Peyer's patch (tissue), 4 donors: ENCODE measurements at regions not wholly inside any gene's neighbourhood (a gene's known extent, or its start where the extent isn't known, plus 50 kb on each side); places are given as distances from the start of the nearest gene placed in this dataset.
A peak's percentile ranks its signal among the peaks of the same experiment; 100 is the strongest.
"Not testable (repeated sequence)": the region's sequence is repeated elsewhere in the genome, so short reads cannot be mapped to it uniquely, and the experiment has no call there.

Experiments
- DNase-seq, 3 donors: peaks; one replicate each; pipeline ENCODE4 v3.0.0-alpha.2; 2017 to 2019
- H3K27ac ChIP-seq, 4 donors: fragments of 200-600 bp; sonication (generic); one replicate each; pipeline ENCODE4 v1.5.1; 2016 to 2019
- H3K27me3 ChIP-seq, 2 donors: fragments of 200-600 bp; sonication (generic); one replicate each; pipeline ENCODE4 v1.5.1; 2019
- H3K36me3 ChIP-seq, 3 donors: fragments of 200-600 bp; sonication (generic); one replicate each; pipeline ENCODE4 v1.5.1; 2016 to 2019
- H3K4me1 ChIP-seq, 4 donors: fragments of 200-600 bp; sonication (generic); one replicate each; pipeline ENCODE4 v1.5.1; 2016 to 2019
- H3K4me3 ChIP-seq, 4 donors: fragments of 200-600 bp; sonication (generic); 1 replicate in 3 of 4; 2 replicates in 1 of 4; pipeline ENCODE4 v1.5.1; 2016 to 2019; ENCODE audit warnings: mild to moderate bottlenecking in 1 of 4
- H3K9me3 ChIP-seq, 4 donors: fragments of 200-600 bp; sonication (generic); one replicate each; pipeline ENCODE4 v1.5.1; 2016 to 2019; ENCODE audit warnings: mild to moderate bottlenecking in 1 of 4
- POLR2A ChIP-seq, 2 donors: fragments of 450-650 bp; IDR thresholded peaks; one replicate each; pipeline ENCODE4 v1.5.1; 2017; ENCODE audit warnings: antibody characterized with exemption in 2 of 2, mild to moderate bottlenecking in 2 of 2, moderate library complexity in 2 of 2
- TF ChIP-seq, protein P1 (sequence below), 6 experiments: fragments of 450-650 bp in 4 of 6; fragments of 200-600 bp in 2 of 6; sonication (generic) in 1 of 6; IDR thresholded peaks; one replicate each; pipeline ENCODE4 v1.5.1; 2017 to 2019; ENCODE audit warnings: antibody characterized with exemption in 6 of 6, mild to moderate bottlenecking in 3 of 6, moderate library complexity in 1 of 6

- Histone ChIP-seq H3K4me3 (no peak overlapping the region), H3K9me3 (no peaks in the 10 kb centered on the region), H3K36me3 (no peaks in the 10 kb centered on the region), H3K4me1 (no peaks in the 10 kb centered on the region), H3K27ac (no peak overlapping the region), H3K27me3 (no peaks in the 10 kb centered on the region)
- no peak for TF ChIP-seq POLR2A (IDR thresholded peaks at IDR 0.05)
- TF ChIP-seq, protein P1, sequence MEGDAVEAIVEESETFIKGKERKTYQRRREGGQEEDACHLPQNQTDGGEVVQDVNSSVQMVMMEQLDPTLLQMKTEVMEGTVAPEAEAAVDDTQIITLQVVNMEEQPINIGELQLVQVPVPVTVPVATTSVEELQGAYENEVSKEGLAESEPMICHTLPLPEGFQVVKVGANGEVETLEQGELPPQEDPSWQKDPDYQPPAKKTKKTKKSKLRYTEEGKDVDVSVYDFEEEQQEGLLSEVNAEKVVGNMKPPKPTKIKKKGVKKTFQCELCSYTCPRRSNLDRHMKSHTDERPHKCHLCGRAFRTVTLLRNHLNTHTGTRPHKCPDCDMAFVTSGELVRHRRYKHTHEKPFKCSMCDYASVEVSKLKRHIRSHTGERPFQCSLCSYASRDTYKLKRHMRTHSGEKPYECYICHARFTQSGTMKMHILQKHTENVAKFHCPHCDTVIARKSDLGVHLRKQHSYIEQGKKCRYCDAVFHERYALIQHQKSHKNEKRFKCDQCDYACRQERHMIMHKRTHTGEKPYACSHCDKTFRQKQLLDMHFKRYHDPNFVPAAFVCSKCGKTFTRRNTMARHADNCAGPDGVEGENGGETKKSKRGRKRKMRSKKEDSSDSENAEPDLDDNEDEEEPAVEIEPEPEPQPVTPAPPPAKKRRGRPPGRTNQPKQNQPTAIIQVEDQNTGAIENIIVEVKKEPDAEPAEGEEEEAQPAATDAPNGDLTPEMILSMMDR (IDR thresholded peaks at IDR 0.05), result no peak
- no peak for DNase-seq
Measured at GRCh38 chr17:21772321-21772720, 80.0 kb downstream of the KCNJ18 start.

DNA sequence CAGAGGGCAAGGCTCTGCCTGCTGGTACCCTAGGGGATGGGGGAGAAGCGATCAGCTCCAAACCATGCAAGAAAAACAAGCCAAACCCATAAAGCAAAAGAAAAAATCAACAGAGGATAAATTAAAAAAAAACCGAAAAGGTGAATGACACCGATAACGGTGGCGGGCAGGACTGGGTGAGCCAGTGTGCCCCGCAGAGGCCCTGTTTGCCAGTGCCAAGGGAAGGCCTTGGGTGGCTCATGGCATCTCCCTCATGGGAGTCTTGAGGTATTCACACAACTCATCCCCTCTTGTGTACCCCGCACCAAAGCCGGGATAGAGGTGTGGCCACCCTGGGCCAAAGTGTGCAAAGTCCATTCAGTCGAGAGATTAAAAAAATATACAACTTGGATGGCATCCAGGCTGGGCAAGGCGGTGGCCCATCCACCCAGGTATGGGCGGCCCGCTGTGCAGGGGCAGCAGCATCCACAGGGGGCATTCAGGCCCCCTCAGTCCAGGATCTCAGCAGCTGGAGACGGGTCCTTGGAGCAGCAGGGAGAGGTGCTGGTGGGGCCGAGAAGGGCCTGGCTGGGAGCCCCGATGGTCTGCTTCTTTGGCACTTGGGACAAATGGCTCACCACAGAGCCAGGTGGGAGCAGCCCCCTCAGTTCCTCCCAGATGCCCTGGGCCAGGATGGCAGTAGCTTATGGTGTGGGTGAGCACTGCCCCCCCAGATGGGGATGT is 80.8 kb downstream of the KCNJ18 start:
- H3K27me3 ChIP-seq, H3K27ac ChIP-seq, H3K4me1 ChIP-seq, H3K36me3 ChIP-seq, DNase-seq, H3K4me3 ChIP-seq, H3K9me3 ChIP-seq: not testable (repeated sequence)

GRCh38 chr17:21774263-21774662 is 81.9 kb downstream of the KCNJ18 start:
- DNase-seq, result no peak
- no peak overlapping the region for H3K27ac ChIP-seq
- no peak for TF ChIP-seq POLR2A (IDR thresholded peaks at IDR 0.05)
- TF ChIP-seq, protein P1 (IDR thresholded peaks at IDR 0.05), result no peak
- H3K9me3 ChIP-seq, result no peaks in the 10 kb centered on the region
- no peak overlapping the region for H3K4me3 ChIP-seq
- H3K27me3 ChIP-seq, result no peaks in the 10 kb centered on the region
- H3K4me1 ChIP-seq, result no peaks in the 10 kb centered on the region
- no peaks in the 10 kb centered on the region for H3K36me3 ChIP-seq

DNA sequence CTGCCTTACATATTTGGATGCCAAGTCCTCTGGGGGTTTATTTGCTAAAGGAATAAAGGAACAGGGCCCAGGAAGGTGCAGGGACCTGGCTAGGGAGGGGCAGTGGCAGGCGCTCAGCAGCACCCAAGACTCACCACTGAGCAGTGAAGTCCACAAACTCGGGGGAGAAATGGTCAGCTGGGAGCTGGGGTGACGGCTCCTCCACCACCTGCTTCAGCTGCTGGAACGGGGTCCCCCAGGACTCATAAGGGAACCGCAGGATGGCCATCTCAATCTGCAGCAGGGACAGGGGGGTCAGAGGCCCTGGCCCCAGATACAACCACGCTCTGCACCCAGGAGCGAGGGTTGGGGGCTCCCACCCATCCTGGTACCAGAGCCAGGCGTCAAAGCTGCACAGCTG is 83.2 kb downstream of the KCNJ18 start:
- H3K4me1 ChIP-seq, H3K27me3 ChIP-seq, DNase-seq, H3K9me3 ChIP-seq, H3K4me3 ChIP-seq, H3K36me3 ChIP-seq, H3K27ac ChIP-seq: not testable (repeated sequence)

GRCh38 chr17:21776921-21777320 is 84.6 kb downstream of the KCNJ18 start:
- H3K9me3 ChIP-seq, H3K36me3 ChIP-seq, H3K4me1 ChIP-seq, H3K27ac ChIP-seq, DNase-seq, H3K27me3 ChIP-seq, H3K4me3 ChIP-seq: not testable (repeated sequence)

GRCh38 chr17:21778866-21779265 is 86.5 kb downstream of the KCNJ18 start:
- not testable (repeated sequence) for DNase-seq, H3K4me1 ChIP-seq

GRCh38 chr17:21780293-21780888 is 88.1 kb downstream of the KCNJ18 start:
- H3K27ac ChIP-seq, H3K4me1 ChIP-seq, DNase-seq, H3K27me3 ChIP-seq, H3K9me3 ChIP-seq, H3K4me3 ChIP-seq, H3K36me3 ChIP-seq: not testable (repeated sequence)

More at GRCh38 chr17:21778866-21779265, 86.5 kb downstream of the KCNJ18 start:
- H3K4me3 ChIP-seq, H3K36me3 ChIP-seq, H3K27me3 ChIP-seq, H3K9me3 ChIP-seq, H3K27ac ChIP-seq: not testable (repeated sequence)

GRCh38 chr17:21780919-21781665 is 88.8 kb downstream of the KCNJ18 start:
- not testable (repeated sequence) for H3K27ac ChIP-seq, H3K9me3 ChIP-seq, H3K4me1 ChIP-seq, H3K36me3 ChIP-seq, H3K4me3 ChIP-seq, H3K27me3 ChIP-seq
- DNase-seq, result peak in 1 of 3 donors; percentile 21

- DNase-seq, result not testable (repeated sequence)
Measured at GRCh38 chr17:21781666-21782024, 89.3 kb downstream of the KCNJ18 start.

DNA sequence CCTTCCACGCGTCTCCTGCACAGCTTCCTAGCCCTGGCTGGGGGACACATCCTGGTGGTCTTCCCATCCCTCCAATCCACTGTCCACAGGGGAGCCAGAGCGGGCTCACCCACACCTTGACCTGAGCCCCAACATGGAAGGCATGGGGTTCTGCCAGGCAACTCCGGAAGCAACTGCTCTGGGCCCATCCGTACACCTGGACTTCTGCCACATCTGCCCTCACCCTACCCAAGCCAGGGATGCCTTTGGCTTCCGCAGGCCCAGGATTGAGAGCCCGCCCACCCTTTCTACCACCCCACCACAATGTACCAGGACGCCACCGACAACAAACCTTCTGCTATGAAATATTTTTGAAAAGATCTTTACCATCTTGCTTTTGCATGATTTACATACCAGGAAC is 89.8 kb downstream of the KCNJ18 start:
- H3K4me1 ChIP-seq, H3K36me3 ChIP-seq, H3K27ac ChIP-seq, H3K4me3 ChIP-seq, H3K9me3 ChIP-seq, DNase-seq, H3K27me3 ChIP-seq: not testable (repeated sequence)

More at GRCh38 chr17:21781666-21782024, 89.3 kb downstream of the KCNJ18 start:
- H3K4me1 ChIP-seq, H3K36me3 ChIP-seq, H3K27me3 ChIP-seq, H3K9me3 ChIP-seq, H3K27ac ChIP-seq, H3K4me3 ChIP-seq: not testable (repeated sequence)

GRCh38 chr17:21782604-21783003 is 90.3 kb downstream of the KCNJ18 start:
- not testable (repeated sequence) for DNase-seq, H3K27me3 ChIP-seq, H3K4me3 ChIP-seq, H3K36me3 ChIP-seq, H3K9me3 ChIP-seq, H3K4me1 ChIP-seq, H3K27ac ChIP-seq

DNA sequence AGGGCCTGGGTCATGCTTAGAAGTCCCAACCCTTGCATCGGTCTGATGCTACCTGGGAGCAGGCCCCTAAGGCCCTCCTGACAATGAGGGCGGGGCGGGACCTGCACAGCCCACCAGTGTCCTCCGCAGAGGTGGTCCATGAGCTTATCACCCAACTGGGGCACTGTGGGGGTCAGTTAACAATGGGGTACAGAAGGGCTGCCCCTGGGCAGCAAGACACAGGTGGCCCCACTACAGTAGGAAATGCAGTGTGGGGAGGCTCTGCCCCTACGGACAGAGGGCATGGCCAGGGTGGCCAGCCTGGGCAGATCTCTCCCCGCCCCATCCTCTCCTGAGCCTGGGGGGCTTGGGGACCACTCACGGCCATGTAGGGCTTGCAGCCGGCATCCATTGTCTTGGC is 90.7 kb downstream of the KCNJ18 start:
- DNase-seq, result peak in 1 of 3 donors; percentile 23
- not testable (repeated sequence) for H3K27ac ChIP-seq, H3K36me3 ChIP-seq

GRCh38 chr17:21814272-21814671 is 121.9 kb downstream of the KCNJ18 start:
- H3K9me3 ChIP-seq, H3K36me3 ChIP-seq, H3K27me3 ChIP-seq, DNase-seq, H3K4me1 ChIP-seq, H3K27ac ChIP-seq, H3K4me3 ChIP-seq: not testable (repeated sequence)

More for the DNA sequence above, 90.7 kb downstream of the KCNJ18 start:
- H3K27me3 ChIP-seq, H3K4me3 ChIP-seq, H3K4me1 ChIP-seq, H3K9me3 ChIP-seq: not testable (repeated sequence)
